HG03432 (cell line): ENCODE measurements at regions not wholly inside any gene's neighbourhood (a gene's known extent, or its start where the extent isn't known, plus 50 kb on each side); places are given as distances from the start of the nearest gene placed in this dataset.

ENCODE experiments used
- ATAC-seq: cut with Tn5 transposase; IDR thresholded peaks from one replicate; pipeline ENCODE4 v1.9.1; 2021; ENCODE audit warnings: mild to moderate bottlenecking, moderate library complexity; ENCODE audit not compliant: unreplicated experiment

DNA sequence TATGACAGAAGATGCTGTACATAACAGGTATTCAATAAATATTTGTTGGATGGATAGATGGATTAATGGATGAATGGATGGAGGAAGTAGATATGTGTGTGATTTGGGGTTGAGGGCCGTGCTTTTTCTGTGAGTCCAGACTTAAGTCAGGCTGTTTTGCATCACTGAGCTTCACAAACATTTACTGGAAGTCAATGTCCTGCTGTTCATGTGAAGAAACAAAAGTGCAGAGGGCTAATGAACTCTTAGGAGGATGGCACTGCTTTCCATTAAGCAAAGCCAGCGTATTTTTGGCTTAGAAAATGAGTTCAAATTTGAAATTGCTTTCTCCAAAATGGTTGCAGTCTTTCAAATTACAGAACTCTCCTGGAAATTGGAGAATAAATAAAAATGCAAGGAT, 260.6 kb upstream of the SASH1 start:
- no peak for ATAC-seq

DNA sequence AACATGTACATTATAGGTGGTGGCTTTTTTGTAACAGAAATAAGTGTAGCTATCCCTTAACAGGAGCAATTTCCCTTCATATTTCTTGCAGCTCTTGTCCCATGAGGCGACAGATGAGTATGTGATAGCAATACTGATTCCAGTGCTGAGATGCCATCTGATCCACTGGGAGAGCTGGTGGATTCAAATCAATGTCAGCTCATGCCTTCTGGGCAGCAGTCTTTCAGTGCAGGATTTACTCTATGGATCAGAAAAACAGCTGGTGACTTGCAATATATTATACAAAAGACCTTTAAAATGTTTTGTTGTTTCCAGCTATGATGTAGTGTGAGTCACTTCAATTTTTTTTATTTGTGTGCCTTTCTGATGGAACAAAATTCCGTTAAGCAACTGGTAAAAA, 259.9 kb upstream of the SASH1 start:
- no peak for ATAC-seq

DNA sequence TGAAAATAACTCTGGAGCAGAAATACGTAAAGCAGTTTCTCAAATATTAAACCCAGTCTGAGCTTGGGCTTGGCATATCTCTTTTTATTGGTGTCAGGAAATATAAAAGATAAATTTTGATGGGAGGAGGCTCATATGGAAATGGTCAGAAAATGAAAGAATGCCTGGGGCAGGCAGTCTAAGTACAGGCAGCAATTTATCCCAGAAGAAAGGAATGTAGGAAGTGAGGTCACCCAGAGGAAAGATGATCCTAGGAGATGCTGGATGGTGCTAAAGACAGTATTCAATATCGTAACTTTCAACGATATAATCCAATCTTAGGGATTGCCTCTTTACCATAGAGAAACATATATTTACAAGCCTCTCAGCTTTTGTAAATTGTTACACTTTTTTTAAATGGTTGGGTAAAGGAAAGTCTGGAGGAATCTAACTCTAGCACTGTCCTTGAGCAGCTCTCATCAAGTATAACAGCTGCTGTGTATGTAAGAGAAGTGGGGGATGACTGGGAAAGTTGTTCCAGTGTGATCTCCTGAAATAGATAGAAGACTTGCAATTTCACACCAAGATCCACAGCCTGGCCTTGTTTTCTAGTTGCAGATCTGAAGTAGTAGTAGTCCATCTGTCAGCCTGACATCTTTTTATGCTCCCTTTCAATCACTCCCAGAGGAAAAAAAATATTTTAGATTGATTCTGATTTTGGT, 256.9 kb upstream of the SASH1 start:
- no peak for ATAC-seq

DNA sequence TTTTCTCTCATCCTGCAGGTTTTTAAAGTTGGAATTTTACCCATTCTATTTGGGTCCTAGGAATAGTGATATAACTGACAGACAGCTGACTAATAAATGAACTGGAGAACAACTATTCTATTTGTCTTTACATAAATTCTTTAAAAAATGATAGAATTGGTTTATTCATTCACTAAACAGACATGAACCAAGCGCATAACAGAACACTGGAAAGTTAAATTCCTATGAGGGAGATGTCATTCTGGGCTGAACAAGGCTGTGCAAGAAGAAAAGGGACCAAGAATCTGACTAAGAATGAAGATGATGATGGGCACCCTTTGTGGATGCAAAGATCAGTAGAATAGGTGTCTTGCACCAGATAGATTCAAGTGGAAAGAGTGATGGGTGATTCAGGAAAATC, 256.3 kb upstream of the SASH1 start:
- no peak for ATAC-seq

DNA sequence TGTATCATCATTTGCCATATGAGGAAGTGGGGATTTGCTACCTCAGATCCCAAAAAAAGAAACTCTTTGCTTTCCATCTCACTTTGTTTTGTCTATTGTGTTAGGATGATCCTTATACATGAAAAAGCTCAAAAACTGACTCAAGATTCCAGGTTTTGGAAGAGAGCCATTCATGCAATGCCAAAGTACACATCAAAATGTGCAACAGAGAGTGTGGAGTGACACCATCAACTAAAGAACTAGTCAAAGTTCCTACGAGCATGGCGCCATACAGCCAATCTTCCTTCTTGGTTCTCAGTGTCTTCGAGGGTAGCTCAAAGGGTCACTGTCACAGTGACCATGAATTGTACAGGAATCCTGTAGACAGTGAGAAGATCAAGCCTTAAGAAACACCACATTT, 255.8 kb upstream of the SASH1 start:
- ATAC-seq: no peak

DNA sequence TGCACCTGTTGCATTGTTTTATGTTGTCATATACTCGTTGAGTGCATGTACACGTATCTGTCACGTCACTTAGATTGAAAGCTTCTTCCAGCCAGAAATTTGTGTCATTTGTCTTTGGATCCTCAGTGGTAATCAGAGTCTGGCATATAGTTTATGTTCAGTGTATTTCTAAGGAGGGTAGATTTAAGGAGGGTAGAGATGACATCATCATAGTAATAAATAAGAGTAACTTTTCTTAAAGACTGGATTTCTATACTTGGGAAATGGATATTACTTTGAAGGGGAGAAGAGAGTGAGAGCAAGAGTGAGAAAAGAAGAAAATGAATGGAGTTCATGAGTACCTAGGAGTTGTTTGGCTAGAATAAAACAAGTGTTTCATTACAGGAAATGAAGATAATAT, 255.0 kb upstream of the SASH1 start:
- ATAC-seq: no peak

DNA sequence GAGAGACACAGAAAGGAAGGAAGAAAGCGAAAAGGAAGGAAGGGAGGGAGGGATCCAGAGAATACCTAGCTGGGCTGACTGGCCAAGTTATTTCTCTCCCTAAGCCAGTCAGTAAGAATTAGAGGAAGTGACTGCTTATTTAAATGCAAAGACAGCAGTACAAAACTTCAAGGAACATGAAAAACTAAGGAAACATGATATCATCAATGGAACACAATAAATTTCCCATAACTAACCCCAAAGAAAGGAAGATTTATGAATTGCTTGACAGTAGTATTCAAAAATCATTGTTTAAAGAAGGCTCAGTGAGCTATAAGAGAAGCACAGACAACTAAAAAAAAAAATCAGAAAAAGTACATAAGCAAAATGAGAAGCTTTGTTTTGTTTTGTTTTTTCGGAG, 252.3 kb upstream of the SASH1 start:
- no peak for ATAC-seq

DNA sequence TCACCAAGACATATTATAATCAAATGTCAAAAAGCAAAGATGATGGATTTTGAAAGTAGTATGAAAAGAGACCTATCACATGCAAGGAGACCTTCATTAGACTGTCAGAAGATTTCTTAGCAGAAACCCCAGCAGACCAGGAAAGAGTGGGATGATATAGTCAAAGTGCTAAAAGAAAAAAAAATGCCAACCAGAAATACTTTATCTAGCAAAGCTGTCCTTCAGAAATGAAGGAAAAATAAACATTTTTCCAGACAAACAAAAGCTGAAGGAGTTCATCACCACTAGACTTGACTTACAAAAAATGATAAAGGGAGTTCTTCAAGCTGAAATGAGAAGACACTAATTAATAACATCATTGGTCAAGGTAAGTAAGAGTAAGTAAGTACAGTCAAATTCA, 251.2 kb upstream of the SASH1 start:
- ATAC-seq: no peak

DNA sequence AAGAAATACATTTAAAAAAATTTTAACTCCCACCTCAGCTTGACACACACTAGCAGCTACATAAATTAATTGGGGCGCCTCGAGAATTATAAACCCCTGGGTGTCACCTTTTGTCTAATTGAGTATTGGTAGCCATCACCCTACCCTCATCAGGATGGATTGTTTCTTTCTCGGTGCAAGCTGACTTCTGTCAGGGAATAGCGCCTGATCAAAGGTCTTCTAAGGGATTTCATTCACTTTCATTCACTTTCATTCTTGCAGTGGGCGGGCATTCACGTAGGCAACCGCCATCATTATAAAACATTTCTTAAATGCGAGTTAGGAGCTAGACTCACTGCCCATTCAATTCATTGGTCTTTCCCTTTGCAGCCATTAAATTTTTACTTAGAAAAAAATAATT, 239.2 kb upstream of the SASH1 start:
- ATAC-seq: no peak

DNA sequence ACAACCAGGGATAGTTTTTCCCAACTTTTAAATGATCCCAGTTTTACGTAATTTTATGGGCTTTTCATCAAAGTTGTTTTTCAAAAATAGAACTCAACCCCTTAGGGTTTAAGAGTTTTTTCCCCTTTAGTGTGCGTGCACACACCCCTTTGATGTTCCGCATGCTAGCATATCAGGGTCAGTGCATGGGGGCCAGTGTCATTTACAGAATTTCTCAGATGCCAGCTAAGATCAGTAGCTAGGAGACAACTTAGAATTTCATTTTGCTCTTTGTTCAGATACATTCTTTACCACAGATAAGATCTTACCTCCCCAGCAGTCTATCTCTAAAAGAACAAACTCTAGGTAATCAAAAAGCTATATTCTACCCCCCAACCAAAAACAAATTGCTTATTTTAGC, 238.5 kb upstream of the SASH1 start:
- no peak for ATAC-seq

DNA sequence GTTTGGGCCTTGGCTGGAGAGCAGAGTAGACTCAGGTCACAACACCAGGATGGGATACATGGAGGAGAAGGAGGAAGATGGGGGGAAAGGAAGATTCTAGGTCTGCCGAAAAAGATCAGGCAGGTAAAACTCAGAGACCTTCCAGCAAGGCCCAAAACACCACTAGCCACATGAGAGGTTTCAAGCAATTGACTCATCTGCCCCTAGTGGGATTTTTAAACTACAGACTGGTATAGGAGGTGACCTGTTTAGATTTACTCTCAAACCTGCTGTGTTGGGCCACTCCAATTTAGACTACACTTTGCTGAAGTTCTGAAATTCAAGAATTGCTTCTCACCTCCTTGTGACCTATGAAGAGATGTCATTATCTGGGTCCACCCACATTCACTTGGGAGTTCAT, 236.9 kb upstream of the SASH1 start:
- ATAC-seq: no peak

DNA sequence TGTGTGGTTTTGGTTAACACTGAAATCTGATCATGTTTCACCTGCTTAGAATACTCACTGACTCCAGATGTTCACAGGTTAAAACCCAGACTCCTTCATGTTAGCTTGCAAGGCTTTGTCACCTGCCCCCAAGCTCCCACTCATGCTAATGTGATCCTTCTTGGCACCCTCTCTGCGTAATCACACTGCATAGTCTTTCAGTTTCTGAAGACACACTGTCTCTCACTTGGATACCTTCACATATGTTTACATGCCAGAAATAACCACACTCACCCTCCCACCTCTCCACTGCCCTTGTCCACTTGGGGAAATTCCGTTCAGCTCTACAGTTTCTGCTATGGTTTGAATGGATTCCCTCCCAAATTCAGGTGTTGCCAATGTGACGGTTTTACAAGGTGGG, 234.7 kb upstream of the SASH1 start:
- ATAC-seq: no peak

DNA sequence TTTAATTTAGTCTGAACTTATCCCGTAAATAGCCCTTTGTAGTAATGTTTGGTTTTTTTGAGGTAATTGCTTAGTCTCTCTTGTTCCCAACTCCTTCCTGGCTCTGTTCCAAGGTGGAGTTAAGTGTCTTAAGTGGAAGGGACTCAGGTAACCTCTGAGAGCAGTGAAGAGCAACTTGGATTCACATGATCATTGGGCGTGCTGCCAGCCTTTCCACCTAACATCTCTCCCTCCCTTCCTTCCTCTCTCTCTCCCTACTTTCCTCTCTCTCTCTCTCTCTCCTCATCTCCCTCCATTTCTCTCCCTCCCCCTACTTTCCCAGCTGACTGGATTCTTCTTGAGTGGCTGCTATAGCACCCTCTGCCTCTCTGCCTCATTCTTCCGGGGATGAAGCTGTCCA, 232.9 kb upstream of the SASH1 start:
- ATAC-seq: no peak

DNA sequence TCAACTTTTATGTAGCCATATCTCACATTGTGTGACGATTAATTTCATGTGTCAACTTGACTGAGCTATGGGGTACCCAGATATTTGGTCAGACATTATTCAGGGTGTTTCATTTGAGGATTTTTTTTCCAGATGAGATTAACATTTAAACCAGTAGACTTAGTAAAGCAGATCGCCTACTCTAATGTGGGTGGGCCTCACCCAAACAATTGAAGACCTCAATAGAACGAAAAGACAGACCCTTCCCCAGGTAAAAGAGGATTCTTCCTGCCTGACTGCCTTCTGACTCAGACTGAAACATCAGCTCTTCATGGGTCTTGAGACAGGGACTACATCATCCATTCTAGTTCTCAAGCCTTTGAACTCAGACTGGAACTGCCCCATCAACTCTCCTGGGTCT, 231.7 kb upstream of the SASH1 start:
- ATAC-seq: no peak

DNA sequence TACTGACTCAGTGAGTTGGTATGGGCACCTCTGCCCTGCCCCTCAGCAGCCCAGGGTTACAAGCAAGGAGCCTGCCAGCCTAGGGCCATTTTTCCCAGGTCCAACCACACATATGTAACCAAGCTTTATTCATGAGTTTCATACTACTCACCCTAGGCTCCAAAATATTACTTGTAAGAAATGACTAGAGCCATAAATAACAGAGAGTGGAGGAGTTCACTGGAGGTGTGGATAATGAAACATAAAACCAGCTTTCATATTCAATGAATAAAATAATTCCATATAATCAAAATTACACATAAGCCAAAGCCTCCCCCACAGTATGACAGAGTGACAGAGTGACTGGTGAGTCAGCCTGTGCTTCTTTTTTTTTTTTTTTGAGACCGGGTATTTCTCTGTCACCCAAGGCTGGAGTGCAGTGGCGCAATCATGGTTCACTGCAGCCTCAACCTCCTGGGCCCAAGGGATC, 229.8 kb upstream of the SASH1 start:
- no peak for ATAC-seq

DNA sequence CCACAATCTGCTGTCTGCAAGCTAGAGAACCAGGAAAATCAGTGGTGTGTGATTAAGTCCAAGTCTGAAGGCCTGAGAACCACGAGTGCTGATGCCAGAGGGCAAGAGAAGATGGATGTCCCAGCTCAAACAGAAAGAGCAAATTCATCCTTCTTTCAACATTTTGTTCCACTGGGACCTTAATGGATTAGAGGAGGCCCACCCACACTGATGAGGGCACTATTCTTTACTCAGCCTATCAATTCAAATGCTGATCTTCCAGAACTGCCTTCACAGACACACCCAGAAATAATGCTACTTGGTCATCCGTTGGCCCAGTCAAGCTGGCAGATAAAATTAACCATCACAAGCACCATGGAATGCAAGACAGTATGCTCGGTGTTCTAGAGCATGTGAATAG, 226.6 kb upstream of the SASH1 start:
- ATAC-seq: no peak

DNA sequence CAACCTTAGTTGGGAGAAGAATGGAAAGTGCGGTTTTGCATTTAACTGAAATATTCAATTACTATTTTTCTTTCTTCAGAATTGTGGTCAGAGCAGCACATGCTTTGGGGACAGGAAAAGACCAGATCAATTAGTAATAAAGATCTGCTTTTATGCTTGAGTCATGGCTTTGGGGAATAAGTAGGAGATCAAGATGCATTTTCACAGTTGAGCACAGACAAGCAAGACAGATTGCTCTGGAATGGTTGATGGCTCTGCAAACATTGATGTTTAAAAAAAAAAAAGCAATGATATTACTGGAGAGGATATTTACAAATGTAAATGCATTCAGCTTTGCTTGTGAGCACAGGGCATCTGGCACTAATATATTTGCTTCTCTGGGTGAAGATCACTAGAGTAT, 224.4 kb upstream of the SASH1 start:
- ATAC-seq: no peak

DNA sequence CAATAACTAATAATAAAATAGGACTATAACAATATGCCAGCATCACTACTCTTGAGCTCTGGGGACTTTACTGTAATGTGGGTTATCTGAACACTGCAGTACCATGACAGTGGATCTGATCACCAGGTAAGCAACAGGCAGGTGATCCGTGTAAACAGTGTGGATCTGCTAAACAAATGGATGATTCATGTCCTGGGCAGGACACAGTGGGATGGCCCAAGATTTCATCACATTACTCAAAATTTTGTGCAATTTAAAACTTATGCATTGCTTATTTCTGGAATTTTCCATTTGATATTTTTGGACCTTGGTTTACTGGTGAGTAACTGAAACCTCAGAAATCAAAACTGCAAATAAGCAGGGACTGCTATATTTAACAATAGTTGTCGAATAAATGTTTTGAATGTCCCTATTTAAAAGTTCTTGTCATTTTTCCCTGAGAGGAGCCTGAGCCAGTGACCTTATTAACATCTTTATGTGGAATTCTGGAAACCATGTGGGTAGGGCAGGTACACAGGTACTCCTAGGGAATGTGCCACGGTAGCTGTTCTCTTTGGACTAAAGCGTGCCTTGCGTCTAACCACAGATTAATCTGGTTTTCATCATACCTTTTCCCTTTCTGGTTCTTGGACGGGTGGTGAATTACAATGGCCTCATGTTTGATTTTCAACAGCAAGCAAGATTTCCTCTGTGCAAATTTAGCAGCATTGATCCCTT, 214.5 kb upstream of the SASH1 start:
- ATAC-seq: no peak

DNA sequence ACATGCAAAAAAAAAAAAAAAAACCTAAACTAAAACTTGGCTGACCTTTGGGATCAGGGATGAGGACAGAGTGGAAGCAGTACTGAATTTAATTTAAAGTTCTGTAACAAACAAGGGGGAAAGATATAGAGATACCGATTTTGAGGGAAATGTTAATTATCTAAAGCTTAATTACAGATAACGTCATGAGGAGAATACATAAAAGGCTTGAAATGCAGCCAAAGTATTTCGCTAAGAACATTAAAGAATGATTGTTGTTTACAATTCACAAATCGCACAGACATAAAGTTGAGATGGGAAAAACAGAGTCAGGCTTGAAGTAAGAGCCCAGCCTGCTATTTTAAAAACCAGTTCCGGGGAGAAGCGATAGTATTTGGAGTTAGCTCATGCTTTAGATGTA, 208.0 kb upstream of the SASH1 start:
- ATAC-seq: no peak

DNA sequence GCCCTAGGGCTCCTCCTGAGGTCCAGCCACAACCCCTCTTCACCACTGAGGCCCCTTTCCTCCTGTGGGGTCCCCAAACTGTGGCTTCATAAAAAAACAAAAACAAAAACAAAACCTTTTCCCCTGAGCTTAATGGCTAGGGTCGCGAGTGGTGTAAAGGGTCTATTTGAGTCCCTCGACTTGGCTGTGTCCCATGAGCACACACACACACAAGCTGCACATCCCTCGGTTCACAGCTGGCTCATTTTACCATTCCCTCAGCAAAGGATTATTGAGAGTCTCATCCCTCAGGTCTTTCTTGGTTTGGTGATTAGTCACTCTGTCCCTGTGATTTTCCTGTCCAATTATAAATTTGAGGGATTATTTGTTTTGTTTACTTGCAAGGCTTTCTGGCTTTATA, 206.1 kb upstream of the SASH1 start:
- no peak for ATAC-seq

DNA sequence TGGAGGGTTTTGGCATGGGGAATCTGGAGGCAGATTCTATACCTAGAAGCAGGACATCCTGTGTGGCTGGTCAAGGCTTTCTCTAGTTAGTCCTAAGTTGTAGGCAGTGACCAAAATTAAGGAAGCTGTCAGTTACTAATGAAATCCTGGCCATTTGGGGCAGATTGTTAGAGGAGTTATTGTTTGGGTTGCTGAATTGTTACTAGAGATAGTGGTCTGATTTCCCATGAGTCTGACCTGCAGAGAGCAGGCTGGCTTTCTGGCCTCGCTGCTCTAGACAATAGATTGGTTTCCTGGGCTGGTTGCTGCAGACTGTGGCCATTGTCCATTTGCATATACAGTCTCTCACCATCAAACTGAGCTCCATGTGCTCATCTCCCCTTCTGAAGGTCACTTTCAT, 205.0 kb upstream of the SASH1 start:
- ATAC-seq: no peak

DNA sequence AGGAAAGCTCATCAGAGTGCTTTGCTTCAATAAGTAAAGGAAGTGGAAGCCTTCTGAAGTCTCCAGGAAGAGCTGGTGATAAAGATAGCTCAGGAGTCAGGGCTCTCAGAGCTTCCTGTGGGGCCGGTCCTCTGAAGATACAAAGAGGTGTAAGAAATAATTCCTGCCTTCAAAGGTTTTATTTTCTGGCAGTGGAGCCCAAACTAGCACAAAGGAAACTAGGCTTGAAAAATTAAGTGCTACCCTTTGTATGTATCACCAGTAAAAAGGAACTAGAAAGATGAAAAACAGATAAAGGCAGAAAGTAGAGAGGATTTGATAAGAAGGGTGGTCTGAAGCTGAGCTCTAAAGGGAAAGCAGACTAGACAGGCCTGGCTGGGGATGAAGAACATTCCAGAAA, 204.1 kb upstream of the SASH1 start:
- no peak for ATAC-seq
